GM23248 (cell line): ENCODE measurements at regions not wholly inside any gene's neighbourhood (a gene's known extent, or its start where the extent isn't known, plus 50 kb on each side); places are given as distances from the start of the nearest gene placed in this dataset.

Experiments used
- EZH2 ChIP-seq: fragments of 200-600 bp; sonication (generic); IDR thresholded peaks from 2 replicates; pipeline ENCODE4 v1.6.1; 2018; ENCODE audit warnings: antibody characterized with exemption, mild to moderate bottlenecking; ENCODE audit not compliant: insufficient read depth, poor library complexity, severe bottlenecking
- EZH2phosphoT487 ChIP-seq: fragments of 200-600 bp; sonication (generic); IDR thresholded peaks from 2 replicates; pipeline ENCODE4 v1.6.1; 2018; ENCODE audit warnings: antibody characterized with exemption, moderate library complexity, mild to moderate bottlenecking, low read depth; ENCODE audit not compliant: insufficient read depth

DNA sequence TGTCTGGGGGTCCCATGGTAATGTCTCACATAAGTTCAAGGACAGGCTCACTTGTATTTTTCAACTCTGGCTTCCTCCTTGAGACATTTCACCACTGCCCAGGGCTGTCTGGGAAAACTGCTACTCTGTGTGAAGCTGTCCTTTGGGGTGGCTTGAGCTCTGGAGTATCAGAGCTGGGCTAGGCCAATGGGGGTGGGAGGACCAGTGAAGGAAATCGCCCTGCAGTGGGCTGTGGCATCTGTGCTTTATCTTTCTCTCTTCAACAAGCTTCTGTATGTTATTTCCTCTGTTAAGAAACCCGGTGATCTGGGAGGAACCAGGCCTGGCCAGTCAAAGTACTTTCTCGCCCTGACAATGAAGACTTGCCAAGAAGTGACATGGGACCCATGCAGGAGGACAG is 87.4 kb downstream of the SMIM20 start:
- no peak for TF ChIP-seq EZH2
- no peak for TF ChIP-seq EZH2phosphoT487
